ENCODE measurements at regions not wholly inside any gene's neighbourhood (a gene's known extent, or its start where the extent isn't known, plus 50 kb on each side); places are given as distances from the start of the nearest gene placed in this dataset.
"Not testable (repeated sequence)": the region's sequence is repeated elsewhere in the genome, so short reads cannot be mapped to it uniquely, and the experiment has no call there.

DNA sequence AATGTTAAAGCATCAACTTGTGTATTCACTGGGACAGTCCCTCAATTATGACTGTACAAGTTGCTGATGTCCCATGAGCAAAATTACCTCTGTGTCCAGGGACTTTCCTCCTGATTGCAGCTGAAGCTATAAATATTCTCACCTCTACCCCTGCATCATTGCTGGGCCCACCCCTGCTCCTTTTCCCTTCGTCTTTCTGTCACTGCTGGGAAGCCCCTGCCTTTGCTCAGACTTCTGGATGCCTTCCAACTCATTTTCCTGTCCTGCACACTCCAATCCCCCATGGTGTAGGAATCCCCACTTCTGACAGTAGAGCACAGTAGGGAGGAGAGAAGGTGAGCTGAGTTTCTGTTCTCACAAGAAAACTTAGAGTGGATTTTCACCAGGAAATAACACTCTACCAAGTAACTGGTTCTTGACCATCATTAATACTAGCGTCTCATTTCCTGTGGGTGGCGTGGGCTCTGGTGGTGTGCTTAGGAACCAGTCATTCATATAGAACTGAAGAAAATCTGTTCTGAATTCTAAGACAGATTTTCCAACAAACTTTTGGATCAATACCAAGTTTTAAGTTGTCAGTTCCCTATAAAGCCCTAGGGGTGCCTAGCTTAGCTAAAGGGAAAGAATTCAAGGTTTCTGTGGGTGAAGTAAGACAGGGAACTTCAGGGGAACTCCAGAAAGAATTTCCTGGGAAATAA is 136.2 kb upstream of the MED14 start:
- Histone ChIP-seq H3K4me3 (no peak overlapping the region), H3K27me3 (peaks cover 0 to 56% of the 10 kb centered on the region in 2 donors), H3K4me1 (no peaks in the 10 kb centered on the region), H3K36me3 (no peaks in the 10 kb centered on the region), H3K9me3 (peaks cover 0 to 5% of the 10 kb centered on the region in 2 donors), H3K27ac (no peak overlapping the region)
- TF ChIP-seq POLR2AphosphoS5 (IDR thresholded peaks at IDR 0.05) (no peak), POLR2A (IDR thresholded peaks at IDR 0.05) (no peak)
- TF ChIP-seq, protein P1, sequence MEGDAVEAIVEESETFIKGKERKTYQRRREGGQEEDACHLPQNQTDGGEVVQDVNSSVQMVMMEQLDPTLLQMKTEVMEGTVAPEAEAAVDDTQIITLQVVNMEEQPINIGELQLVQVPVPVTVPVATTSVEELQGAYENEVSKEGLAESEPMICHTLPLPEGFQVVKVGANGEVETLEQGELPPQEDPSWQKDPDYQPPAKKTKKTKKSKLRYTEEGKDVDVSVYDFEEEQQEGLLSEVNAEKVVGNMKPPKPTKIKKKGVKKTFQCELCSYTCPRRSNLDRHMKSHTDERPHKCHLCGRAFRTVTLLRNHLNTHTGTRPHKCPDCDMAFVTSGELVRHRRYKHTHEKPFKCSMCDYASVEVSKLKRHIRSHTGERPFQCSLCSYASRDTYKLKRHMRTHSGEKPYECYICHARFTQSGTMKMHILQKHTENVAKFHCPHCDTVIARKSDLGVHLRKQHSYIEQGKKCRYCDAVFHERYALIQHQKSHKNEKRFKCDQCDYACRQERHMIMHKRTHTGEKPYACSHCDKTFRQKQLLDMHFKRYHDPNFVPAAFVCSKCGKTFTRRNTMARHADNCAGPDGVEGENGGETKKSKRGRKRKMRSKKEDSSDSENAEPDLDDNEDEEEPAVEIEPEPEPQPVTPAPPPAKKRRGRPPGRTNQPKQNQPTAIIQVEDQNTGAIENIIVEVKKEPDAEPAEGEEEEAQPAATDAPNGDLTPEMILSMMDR (IDR thresholded peaks at IDR 0.05): no peak
- no peak for DNase-seq (ENCODE audit: low spot score in 2 of 2)
- intact Hi-C loops (cut with DNase I; ENCODE audit: low total_unique reads): no loop called here

DNA sequence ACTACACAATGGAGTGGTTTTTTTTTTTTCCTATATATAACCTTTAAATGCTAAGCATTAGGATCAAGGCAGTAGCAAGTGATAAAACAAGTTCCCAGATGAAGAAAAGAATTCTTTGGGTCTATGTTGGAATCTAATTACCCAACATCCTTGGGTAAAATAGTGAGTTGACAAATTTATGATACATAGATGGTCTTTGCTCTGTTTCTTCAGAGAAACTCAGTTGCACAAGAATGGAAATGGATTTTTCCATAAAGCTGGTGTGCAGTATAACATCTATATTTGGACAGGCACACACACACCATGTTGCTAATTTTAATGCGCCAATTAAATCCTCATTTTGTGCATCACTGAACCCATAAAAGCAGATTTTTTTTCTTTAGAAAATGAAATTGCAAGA is 137.0 kb upstream of the MED14 start:
- TF ChIP-seq POLR2A (IDR thresholded peaks at IDR 0.05) (no peak), POLR2AphosphoS5 (IDR thresholded peaks at IDR 0.05) (no peak)
- TF ChIP-seq, protein P1 (IDR thresholded peaks at IDR 0.05): no peak
- H3K27me3 ChIP-seq: peaks cover 0 to 51% of the 10 kb centered on the region in 2 donors
- DNase-seq (ENCODE audit: low spot score in 2 of 2): no peak
- no peaks in the 10 kb centered on the region for H3K4me1 ChIP-seq
- peaks cover 0 to 5% of the 10 kb centered on the region in 2 donors for H3K9me3 ChIP-seq
- H3K4me3 ChIP-seq: no peak overlapping the region
- no peak overlapping the region for H3K27ac ChIP-seq
- intact Hi-C loops (cut with DNase I; ENCODE audit: low total_unique reads): no loop called here
- no peaks in the 10 kb centered on the region for H3K36me3 ChIP-seq

DNA sequence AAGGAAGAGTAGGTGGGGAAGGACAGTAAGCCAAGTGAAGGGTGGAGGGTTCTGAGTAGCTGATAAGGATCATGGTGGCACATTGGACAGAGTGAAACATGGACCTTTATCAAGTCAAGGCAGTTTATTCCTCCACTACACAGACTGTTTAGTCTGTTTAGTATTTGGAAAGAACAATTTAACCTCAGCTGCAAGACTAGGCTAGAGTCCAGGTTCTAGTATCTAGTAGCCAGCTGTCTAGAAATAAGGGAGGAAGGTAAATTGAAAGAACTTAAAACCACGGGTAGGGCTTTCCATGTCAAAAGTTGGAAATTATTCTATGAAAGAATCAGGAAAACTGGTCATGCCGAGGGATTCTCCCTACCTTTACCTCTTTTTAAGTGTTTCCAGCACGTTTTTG is 140.1 kb upstream of the MED14 start:
- intact Hi-C loops (cut with DNase I; ENCODE audit: low total_unique reads): no loop called here
- TF ChIP-seq POLR2AphosphoS5 (IDR thresholded peaks at IDR 0.05) (no peak), POLR2A (IDR thresholded peaks at IDR 0.05) (no peak)
- TF ChIP-seq, protein P1 (IDR thresholded peaks at IDR 0.05): no peak
- no peaks in the 10 kb centered on the region for H3K36me3 ChIP-seq

DNA sequence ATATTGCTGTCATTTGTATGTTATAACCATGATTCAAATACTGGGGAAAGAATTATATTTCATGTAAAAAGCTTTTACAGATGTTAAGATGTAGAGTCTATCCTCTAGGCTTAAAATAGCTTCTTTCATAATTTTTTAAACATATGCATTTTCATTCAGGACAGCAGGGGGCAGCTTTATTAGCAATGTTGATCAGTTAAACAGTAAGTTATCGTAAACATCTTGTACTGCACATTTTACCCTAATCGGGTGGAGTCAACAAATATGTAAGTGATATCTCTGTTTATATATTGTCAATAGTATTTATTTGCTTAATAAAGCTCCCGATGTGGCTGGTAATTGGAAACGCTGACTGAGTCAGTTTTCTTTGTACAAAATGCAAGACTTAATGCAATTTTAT is 142.5 kb upstream of the MED14 start:
- Histone ChIP-seq H3K4me1 (no peaks in the 10 kb centered on the region), H3K27me3 (peaks cover 0 to 65% of the 10 kb centered on the region in 2 donors), H3K36me3 (no peaks in the 10 kb centered on the region), H3K27ac (no peak overlapping the region), H3K4me3 (no peak overlapping the region), H3K9me3 (no peaks in the 10 kb centered on the region)
- no peak for TF ChIP-seq POLR2AphosphoS5 (IDR thresholded peaks at IDR 0.05)
- TF ChIP-seq, protein P1 (IDR thresholded peaks at IDR 0.05): peak in 1 of 3 donors; percentile 24
- intact Hi-C loops (cut with DNase I; ENCODE audit: low total_unique reads): no loop called here
- no peak for DNase-seq (ENCODE audit: low spot score in 2 of 2)

More for the DNA sequence above, 140.1 kb upstream of the MED14 start:
- no peaks in the 10 kb centered on the region for H3K4me1 ChIP-seq
- DNase-seq (ENCODE audit: low spot score in 2 of 2): no peak
- H3K4me3 ChIP-seq: no peak overlapping the region
- no peak overlapping the region for H3K27ac ChIP-seq
- H3K27me3 ChIP-seq: peaks cover 0 to 57% of the 10 kb centered on the region in 2 donors
- no peaks in the 10 kb centered on the region for H3K9me3 ChIP-seq

DNA sequence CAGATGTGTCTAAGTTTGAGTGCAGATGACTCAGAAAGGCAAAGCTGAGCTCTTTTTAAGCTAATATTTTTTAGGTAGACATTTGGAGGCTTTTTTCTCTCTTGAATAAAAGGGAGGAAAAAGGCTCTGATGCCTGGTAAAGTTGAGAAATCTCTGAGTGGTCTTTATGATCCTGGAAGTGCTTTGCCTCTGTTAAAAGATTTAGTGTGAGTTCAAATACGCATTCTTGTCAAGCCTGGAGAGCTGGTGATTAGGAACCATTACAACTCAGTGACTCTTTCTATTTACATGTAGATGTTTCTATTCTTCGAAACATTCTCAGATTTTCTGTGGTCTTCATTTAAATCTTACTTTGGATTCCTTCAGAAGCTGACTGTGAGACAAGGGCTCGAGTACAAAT is 143.4 kb upstream of the MED14 start:
- Histone ChIP-seq H3K27me3 (peaks cover 0 to 62% of the 10 kb centered on the region in 2 donors), H3K4me3 (no peak overlapping the region), H3K27ac (no peak overlapping the region), H3K4me1 (no peaks in the 10 kb centered on the region), H3K36me3 (no peaks in the 10 kb centered on the region), H3K9me3 (no peaks in the 10 kb centered on the region)
- intact Hi-C loops (cut with DNase I; ENCODE audit: low total_unique reads): no loop called here
- TF ChIP-seq POLR2AphosphoS5 (IDR thresholded peaks at IDR 0.05) (no peak), POLR2A (IDR thresholded peaks at IDR 0.05) (no peak)
- TF ChIP-seq, protein P1 (IDR thresholded peaks at IDR 0.05): no peak
- no peak for DNase-seq (ENCODE audit: low spot score in 2 of 2)

DNA sequence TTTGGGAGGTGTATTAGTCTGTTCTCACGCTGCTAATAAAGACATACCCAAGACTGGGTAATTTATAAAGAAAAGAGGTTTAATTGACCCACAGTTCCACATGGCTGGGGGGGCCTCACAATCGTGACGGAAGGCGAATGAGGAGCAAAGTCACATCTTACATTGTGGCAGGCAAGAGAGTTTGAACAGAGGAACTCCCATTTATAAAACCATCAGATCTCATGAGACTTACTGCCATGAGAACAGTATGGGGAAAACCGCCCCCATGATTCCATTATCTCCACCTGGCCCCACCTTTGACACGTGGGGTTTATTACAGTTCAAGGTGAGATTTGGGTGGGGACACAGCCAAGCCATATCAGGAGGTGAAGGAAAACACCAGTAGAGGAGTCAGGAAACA is 143.8 kb upstream of the MED14 start:
- DNase-seq (ENCODE audit: low spot score in 2 of 2); H3K9me3 ChIP-seq; intact Hi-C loops (cut with DNase I; ENCODE audit: low total_unique reads); H3K27ac ChIP-seq; H3K4me1 ChIP-seq; H3K4me3 ChIP-seq; H3K36me3 ChIP-seq: not testable (repeated sequence)
- H3K27me3 ChIP-seq: peaks cover 0 to 64% of the 10 kb centered on the region in 2 donors

Measured in breast epithelium (tissue), 4 donors.